H1 (cell line): ENCODE measurements at regions not wholly inside any gene's neighbourhood (a gene's known extent, or its start where the extent isn't known, plus 50 kb on each side); places are given as distances from the start of the nearest gene placed in this dataset.

Experiments used
- CTCF ChIA-PET: fragments of 300-600 bp; sonication (Branson Sonifier 250); formaldehyde crosslinking; loops from one replicate; lab custom pipeline; 2021; ENCODE audit not compliant: partially characterized antibody; lab: Charles Lee
- POLR2A ChIA-PET: fragments of 300-600 bp; sonication (Branson Sonifier 250); formaldehyde crosslinking; loops from one replicate; lab custom pipeline; 2021; ENCODE audit warnings: inconsistent platforms; ENCODE audit not compliant: partially characterized antibody; lab: Charles Lee
- DNase-seq, 2 experiments: peaks; one replicate each; pipeline versions ENCODE4 v3.0.0 to v3.0.0-alpha.2; 2010 to 2022; ENCODE audit warnings: low spot score in 2 of 2, low read depth in 1 of 2, mixed read lengths in 1 of 2
- FAIRE-seq: peaks from 2 replicates; lab custom pipeline; 2011; peaks lifted over from hg19 to GRCh38; lab: Jason Lieb, UNC
- H2AFZ ChIP-seq: 2 replicates; pipeline ENCODE4 v1.8.1; 2012; ENCODE audit warnings: low read length, inconsistent platforms
- H2AK5ac ChIP-seq: 2 replicates; pipeline ENCODE4 v1.6.1; 2013; ENCODE audit warnings: low read depth, low read length
- H2BK120ac ChIP-seq: replicated peaks from 2 replicates; pipeline ENCODE3; 2013; ENCODE audit warnings: low read depth, low read length, inconsistent platforms
- H2BK12ac ChIP-seq: 2 replicates; pipeline ENCODE4 v1.6.1; 2013; ENCODE audit warnings: low read depth, low read length
- H2BK15ac ChIP-seq: 2 replicates; pipeline ENCODE4 v1.6.1; 2013; ENCODE audit warnings: low read length
- H2BK20ac ChIP-seq: 2 replicates; pipeline ENCODE4 v1.6.1; 2013; ENCODE audit warnings: low read length
- H2BK5ac ChIP-seq: 2 replicates; pipeline ENCODE4 v1.6.1; 2013; ENCODE audit warnings: low read depth, low read length
- H3K14ac ChIP-seq: 2 replicates; pipeline ENCODE4 v1.6.1; 2013; ENCODE audit warnings: inconsistent platforms; ENCODE audit not compliant: insufficient read length
- H3K18ac ChIP-seq: 2 replicates; pipeline ENCODE4 v1.6.1; 2013; ENCODE audit warnings: low read length; ENCODE audit errors: extremely low read depth
- H3K23ac ChIP-seq: 2 replicates; pipeline ENCODE4 v1.6.1; 2013; ENCODE audit warnings: inconsistent platforms; ENCODE audit not compliant: insufficient read length
- H3K23me2 ChIP-seq: 2 replicates; pipeline ENCODE4 v1.6.1; 2013; ENCODE audit warnings: low read depth, low read length
- H3K27ac ChIP-seq: 2 replicates; pipeline ENCODE4 v1.6.1; 2011; ENCODE audit warnings: low read depth, low read length, inconsistent platforms
- H3K27me3 ChIP-seq, 4 experiments: replicated peaks in 1 of 4; 1 replicate in 1 of 4; 2 replicates in 3 of 4; pipeline versions ENCODE4 v1.6.1 to v1.8.1; 2011 to 2013; ENCODE audit warnings: low read length in 3 of 4, mild to moderate bottlenecking in 3 of 4, inconsistent platforms in 2 of 4, mixed read lengths in 2 of 4, moderate library complexity in 1 of 4; ENCODE audit not compliant: control insufficient read depth in 3 of 4, insufficient read depth in 3 of 4; ENCODE audit errors: extremely low read depth in 1 of 4
- H3K36me3 ChIP-seq, 4 experiments: 2 replicates each; pipeline versions ENCODE4 v1.6.1 to v1.8.1; 2011 to 2013; ENCODE audit warnings: mild to moderate bottlenecking in 4 of 4, low read length in 3 of 4, moderate library complexity in 2 of 4, control low read depth in 1 of 4, inconsistent platforms in 1 of 4; ENCODE audit not compliant: insufficient read depth in 4 of 4, control insufficient read depth in 2 of 4
- H3K4ac ChIP-seq: replicated peaks from 2 replicates; pipeline ENCODE3; 2013; ENCODE audit warnings: low read length, low read depth, mixed read lengths, inconsistent platforms; ENCODE audit not compliant: insufficient read length
- H3K4me1 ChIP-seq, 4 experiments: replicated peaks in 1 of 4; 1 replicate in 1 of 4; 2 replicates in 3 of 4; pipeline versions ENCODE4 v1.6.1 to v1.8.1; 2011 to 2013; ENCODE audit warnings: low read length in 3 of 4, inconsistent platforms in 2 of 4, mixed read lengths in 1 of 4; ENCODE audit not compliant: insufficient read depth in 4 of 4, control insufficient read depth in 3 of 4
- H3K4me2 ChIP-seq, 2 experiments: 2 replicates each; pipeline versions ENCODE4 v1.6.1 to v1.8.1; 2011 to 2013; ENCODE audit warnings: low read depth in 2 of 2, low read length in 2 of 2, control low read depth in 1 of 2, inconsistent platforms in 1 of 2, mild to moderate bottlenecking in 1 of 2; ENCODE audit not compliant: insufficient read depth in 1 of 2
- H3K4me3 ChIP-seq, 4 experiments: fragments of 200-600, 300-600 bp in 1 of 4; sonication (generic), shearing (Covaris generic), sonication (Bioruptor Twin) in 1 of 4; 2 replicates each; pipeline versions ENCODE4 v1.5.1 to v1.8.1; 2011 to 2016; ENCODE audit warnings: low read length in 4 of 4, low read depth in 3 of 4, control low read depth in 2 of 4, inconsistent platforms in 2 of 4, mild to moderate bottlenecking in 2 of 4, mixed read lengths in 1 of 4, moderate library complexity in 1 of 4; ENCODE audit not compliant: insufficient read depth in 2 of 4; ENCODE audit errors: extremely low read depth in 1 of 4
- H3K56ac ChIP-seq: replicated peaks from 2 replicates; pipeline ENCODE3; 2013; ENCODE audit warnings: low read depth, mild to moderate bottlenecking, mixed read lengths, low read length, inconsistent platforms; ENCODE audit not compliant: insufficient read length
- H3K79me1 ChIP-seq: 2 replicates; pipeline ENCODE4 v1.6.1; 2013; ENCODE audit warnings: low read depth, low read length, control low read depth
- H3K79me2 ChIP-seq, 2 experiments: 2 replicates each; pipeline versions ENCODE4 v1.6.1 to v1.8.1; 2012 to 2013; ENCODE audit warnings: low read length in 2 of 2, mild to moderate bottlenecking in 2 of 2, inconsistent platforms in 1 of 2; ENCODE audit not compliant: insufficient read depth in 2 of 2, control insufficient read depth in 1 of 2
- H3K9ac ChIP-seq, 4 experiments: replicated peaks in 1 of 4; 1 replicate in 1 of 4; 2 replicates in 3 of 4; pipeline versions ENCODE4 v1.6.1 to v1.8.1; 2011 to 2013; ENCODE audit warnings: low read depth in 3 of 4, low read length in 3 of 4, control low read depth in 2 of 4, mild to moderate bottlenecking in 2 of 4, moderate library complexity in 2 of 4, inconsistent platforms in 1 of 4; ENCODE audit errors: extremely low read depth in 1 of 4
- H3K9me3 ChIP-seq, 2 experiments: 2 replicates each; pipeline versions ENCODE4 v1.6.1 to v1.8.1; 2012 to 2013; ENCODE audit warnings: mild to moderate bottlenecking in 2 of 2, moderate library complexity in 2 of 2, control low read depth in 1 of 2, inconsistent platforms in 1 of 2, low read depth in 1 of 2, low read length in 1 of 2, mixed read lengths in 1 of 2; ENCODE audit not compliant: insufficient read depth in 2 of 2
- H4K20me1 ChIP-seq, 2 experiments: replicated peaks in 1 of 2; 2 replicates each; pipeline versions ENCODE3 to v1.8.1; 2011 to 2013; ENCODE audit warnings: inconsistent platforms in 2 of 2, low read length in 2 of 2, mild to moderate bottlenecking in 1 of 2; ENCODE audit not compliant: insufficient read depth in 2 of 2, control insufficient read depth in 1 of 2
- H4K5ac ChIP-seq: 2 replicates; pipeline ENCODE4 v1.6.1; 2013; ENCODE audit warnings: low read length, low read depth, mixed read lengths, inconsistent platforms; ENCODE audit not compliant: insufficient read length
- H4K8ac ChIP-seq: 2 replicates; pipeline ENCODE4 v1.8.0; 2013; ENCODE audit warnings: mild to moderate bottlenecking, moderate library complexity, low read length, inconsistent platforms; ENCODE audit not compliant: insufficient read depth; ENCODE audit errors: extremely low read depth
- H4K91ac ChIP-seq: replicated peaks from 2 replicates; pipeline ENCODE3; 2013; ENCODE audit warnings: low read length, mixed read lengths, inconsistent platforms; ENCODE audit not compliant: insufficient read length
- YY1 ChIP-seq: IDR thresholded peaks from 2 replicates; pipeline ENCODE4 v1.6.1; 2011; ENCODE audit warnings: low read depth, mild to moderate bottlenecking, low read length
- WGBS, 2 experiments: shearing (Covaris generic) in 1 of 2; methylation state at CpG; one replicate each; pipeline versions ENCODE4 v1.1.6 to v1.1.7; 2013 to 2015; ENCODE audit warnings: low lambda C conversion rate in 2 of 2, mixed read lengths in 2 of 2, inconsistent platforms in 1 of 2, low coverage in 1 of 2, missing lambda C conversion rate in 1 of 2; ENCODE audit not compliant: insufficient replicate concordance in 2 of 2, insufficient coverage in 1 of 2, insufficient read length in 1 of 2; ENCODE audit errors: extremely low coverage in 1 of 2, missing lambda C conversion rate in 1 of 2; 5-methylcytosine and 5-hydroxymethylcytosine counted together

DNA sequence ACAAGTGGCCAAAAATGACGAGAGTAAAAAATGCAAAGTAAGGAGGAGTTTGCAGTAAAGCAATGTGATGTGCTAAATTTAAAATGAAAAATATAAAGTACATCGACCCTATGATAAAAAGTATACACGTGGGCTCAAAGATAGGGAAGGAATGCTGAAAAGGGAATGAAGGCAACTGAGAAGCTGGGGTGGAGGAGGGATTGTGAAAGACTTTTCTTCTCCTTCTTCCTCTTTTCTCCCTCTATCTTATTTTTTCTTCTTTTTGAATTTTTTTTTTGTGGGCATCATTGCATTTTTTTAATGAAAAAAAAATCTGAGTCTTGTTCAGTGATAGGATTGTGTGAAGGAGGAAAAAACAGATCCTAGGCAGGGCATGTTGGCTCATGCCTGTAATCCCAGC lies 57.6 kb upstream of the STK17B start:
- no peaks in the 10 kb centered on the region for H3K36me3 ChIP-seq
- H2BK120ac ChIP-seq: no peak overlapping the region
- H3K23ac ChIP-seq: no peak overlapping the region
- H3K4ac ChIP-seq: no peak overlapping the region
- H3K18ac ChIP-seq: no peak overlapping the region
- TF ChIP-seq YY1: no peak
- no peak for FAIRE-seq
- no peak overlapping the region for H4K91ac ChIP-seq
- no peak overlapping the region for H3K14ac ChIP-seq
- H3K56ac ChIP-seq: no peak overlapping the region
- H2BK5ac ChIP-seq: no peak overlapping the region
- no peak overlapping the region for H3K9ac ChIP-seq
- no peak overlapping the region for H3K4me2 ChIP-seq
- no peak overlapping the region for H2BK15ac ChIP-seq
- no peak overlapping the region for H4K8ac ChIP-seq
- no peak overlapping the region for H3K27ac ChIP-seq
- H4K5ac ChIP-seq: no peak overlapping the region
- no peaks in the 10 kb centered on the region for H3K79me2 ChIP-seq
- no peak for DNase-seq
- no peaks in the 10 kb centered on the region; a peak in 1 of 7 replicates for H3K4me1 ChIP-seq
- H2AK5ac ChIP-seq: no peak overlapping the region
- H4K20me1 ChIP-seq: no peaks in the 10 kb centered on the region
- H2BK12ac ChIP-seq: no peak overlapping the region
- H3K79me1 ChIP-seq: no peaks in the 10 kb centered on the region
- H3K23me2 ChIP-seq: no peaks in the 10 kb centered on the region
- WGBS, 2 experiments: 81% methylated on average over 3 of the region's 3 CpGs; no CpG with 5 or more reads in 1 of the 2 experiments
- H2BK20ac ChIP-seq: no peak overlapping the region
- H3K4me3 ChIP-seq: no peak overlapping the region
- no peak overlapping the region for H2AFZ ChIP-seq
- CTCF ChIA-PET: interaction anchor here (1.4 kb wide), 1 partner anchor 161 kb away, joined by 3 read pairs; the partner anchor contains the start of gene DNAH7
- H3K9me3 ChIP-seq: no peaks in the 10 kb centered on the region
- no peaks in the 10 kb centered on the region for H3K27me3 ChIP-seq
- POLR2A ChIA-PET: interaction anchor here (1.2 kb wide), 1 partner anchor 9 kb away, joined by 3 read pairs; no protein-coding TSS in a partner anchor
